ENCODE measurements at regions not wholly inside any gene's neighbourhood (a gene's known extent, or its start where the extent isn't known, plus 50 kb on each side); places are given as distances from the start of the nearest gene placed in this dataset.

GRCh38 chr6:109221543-109222195 lies 126.4 kb downstream of the CEP57L1 start:
- Mint-ChIP-seq H3K9me3 (no peaks in the 10 kb centered on the region), H3K4me1 (peaks cover 34% of the 10 kb centered on the region), H3K36me3 (no peaks in the 10 kb centered on the region), H3K4me3 (no peak overlapping the region), H3K27ac (no peak overlapping the region), H3K27me3 (peaks cover 15% of the 10 kb centered on the region)
- CTCF ChIA-PET = no interaction called here
- DNase-seq = no peak

All from activated naive CD4-positive, alpha-beta T cell treated with anti-CD3 and anti-CD28 coated beads, Interleukin-2, amount 10 ng/mL, durations not matched to agents 7 days and 5 days (primary cell).